ENCODE measurements at regions not wholly inside any gene's neighbourhood (a gene's known extent, or its start where the extent isn't known, plus 50 kb on each side); places are given as distances from the start of the nearest gene placed in this dataset.

GRCh38 chr22:49237279-49237678 lies 590.4 kb downstream of the BRD1 start:
- TF ChIP-seq CTCF (conservative IDR thresholded peaks at IDR 0.05; ENCODE audit: low read depth, low read length), result no peak

GRCh38 chr22:49236541-49237075 lies 591.1 kb downstream of the BRD1 start:
- no peak overlapping the region for H3K4me3 ChIP-seq (ENCODE audit: low read depth, low read length)
- TF ChIP-seq CTCF (conservative IDR thresholded peaks at IDR 0.05; ENCODE audit: low read depth, low read length), result no peak
- DNase-seq (ENCODE audit: low read depth), result no peak

More at GRCh38 chr22:49237279-49237678, 590.4 kb downstream of the BRD1 start:
- no peak overlapping the region for H3K4me3 ChIP-seq (ENCODE audit: low read depth, low read length)
- no peak for DNase-seq (ENCODE audit: low read depth)

GRCh38 chr22:49235463-49236300 lies 592.0 kb downstream of the BRD1 start:
- TF ChIP-seq CTCF (conservative IDR thresholded peaks at IDR 0.05; ENCODE audit: low read depth, low read length), result no peak
- DNase-seq (ENCODE audit: low read depth), result no peak
- no peak overlapping the region for H3K4me3 ChIP-seq (ENCODE audit: low read depth, low read length)

GRCh38 chr22:49234459-49234858 lies 593.2 kb downstream of the BRD1 start:
- H3K4me3 ChIP-seq (ENCODE audit: low read depth, low read length), result no peak overlapping the region
- TF ChIP-seq CTCF (conservative IDR thresholded peaks at IDR 0.05; ENCODE audit: low read depth, low read length), result no peak
- no peak for DNase-seq (ENCODE audit: low read depth)

GRCh38 chr22:49233507-49234100 lies 594.1 kb downstream of the BRD1 start:
- no peak overlapping the region for H3K4me3 ChIP-seq (ENCODE audit: low read depth, low read length)
- no peak for DNase-seq (ENCODE audit: low read depth)
- TF ChIP-seq CTCF (conservative IDR thresholded peaks at IDR 0.05; ENCODE audit: low read depth, low read length), result no peak

- no peak overlapping the region for H3K4me3 ChIP-seq (ENCODE audit: low read depth, low read length)
- no peak for TF ChIP-seq CTCF (conservative IDR thresholded peaks at IDR 0.05; ENCODE audit: low read depth, low read length)
- DNase-seq (ENCODE audit: low read depth), result no peak
These were observed 595.2 kb downstream of the BRD1 start for GRCh38 chr22:49232319-49233067.
